ENCODE measurements at regions not wholly inside any gene's neighbourhood (a gene's known extent, or its start where the extent isn't known, plus 50 kb on each side); places are given as distances from the start of the nearest gene placed in this dataset.

GRCh38 chr22:22703203-22703570, 58.8 kb downstream of the GGTLC2 start:
- TF ChIP-seq POLR2AphosphoS5 (IDR thresholded peaks at IDR 0.05; ENCODE audit: low read depth, low read length) (no peak), POLR2A (IDR thresholded peaks at IDR 0.05; ENCODE audit: low read depth, low read length) (no peak), TAF1 (IDR thresholded peaks at IDR 0.05; ENCODE audit: borderline replicate concordance, low read depth, low read length) (no peak)

Measured in GM12892 (cell line).